WTC11 (cell line): ENCODE measurements at regions not wholly inside any gene's neighbourhood (a gene's known extent, or its start where the extent isn't known, plus 50 kb on each side); places are given as distances from the start of the nearest gene placed in this dataset.

Experiments used
- ATAC-seq: fragments of 200-7000 bp; cut with Tn5 transposase; 2 replicates; pipeline ENCODE4 v1.10.0; 2021; ENCODE audit warnings: mild to moderate bottlenecking, moderate library complexity
- CTCF ChIA-PET: fragments of 300-600 bp; sonication (Branson Sonifier 250); formaldehyde crosslinking; loops from one replicate; lab custom pipeline; 2021; ENCODE audit warnings: antibody characterized with exemption; lab: Charles Lee
- POLR2A ChIA-PET: fragments of 350-600 bp; sonication (Branson Sonifier 250); formaldehyde crosslinking; loops from one replicate; lab custom pipeline; 2021; ENCODE audit warnings: antibody characterized with exemption; lab: Charles Lee
- DNase-seq: peaks from one replicate; pipeline ENCODE4 v3.0.0; 2021; ENCODE audit warnings: low spot score
- H3K27ac Mint-ChIP-seq: 2 replicates; pipeline ENCODE4 v1.8.0; 2021; ENCODE audit warnings: mixed read lengths
- H3K27me3 Mint-ChIP-seq: 2 replicates; pipeline ENCODE4 v1.8.0; 2021; ENCODE audit warnings: low read depth, mild to moderate bottlenecking, moderate library complexity, mixed read lengths
- H3K36me3 Mint-ChIP-seq: 2 replicates; pipeline ENCODE4 v1.8.0; 2021; ENCODE audit warnings: mixed read lengths
- H3K4me1 Mint-ChIP-seq: 2 replicates; pipeline ENCODE4 v1.8.0; 2022; ENCODE audit warnings: mixed read lengths
- H3K4me3 Mint-ChIP-seq: 2 replicates; pipeline ENCODE4 v1.8.0; 2021; ENCODE audit warnings: mild to moderate bottlenecking, moderate library complexity, mixed read lengths
- H3K9me3 Mint-ChIP-seq: 2 replicates; pipeline ENCODE4 v1.8.0; 2021; ENCODE audit warnings: mixed read lengths
- ATF1 ChIP-seq: sonication (generic); formaldehyde crosslinking; IDR thresholded peaks from 2 replicates; pipeline ENCODE4 v1.8.1; 2023; ENCODE audit warnings: mild to moderate bottlenecking, moderate library complexity, missing genetic modification reagents
- E2F1 ChIP-seq: sonication (generic); formaldehyde crosslinking; IDR thresholded peaks from 2 replicates; pipeline ENCODE4 v1.8.0; 2022; ENCODE audit warnings: mild to moderate bottlenecking, missing genetic modification reagents
- E2F5 ChIP-seq: sonication (generic); formaldehyde crosslinking; IDR thresholded peaks from 2 replicates; pipeline ENCODE4 v1.8.1; 2022; ENCODE audit warnings: mild to moderate bottlenecking, moderate library complexity, missing genetic modification reagents
- GRHL2 ChIP-seq: fragments of 250-450 bp; sonication (Bioruptor Pico); IDR thresholded peaks from 2 replicates; pipeline ENCODE4 v1.8.0; 2022; ENCODE audit warnings: mild to moderate bottlenecking, moderate library complexity; ENCODE audit not compliant: insufficient replicate concordance, severe bottlenecking
- GTF2I ChIP-seq: fragments of 250-450 bp; sonication (Bioruptor Pico); conservative IDR thresholded peaks from 2 replicates; pipeline ENCODE4 v1.4.0; 2021; ENCODE audit warnings: mild to moderate bottlenecking
- HMGA2 ChIP-seq: fragments of 250-450 bp; sonication (Bioruptor Pico); IDR thresholded peaks from 2 replicates; pipeline ENCODE4 v1.4.0; 2021; ENCODE audit warnings: mild to moderate bottlenecking, moderate library complexity
- JUN ChIP-seq: sonication (generic); formaldehyde crosslinking; IDR thresholded peaks from 2 replicates; pipeline ENCODE4 v1.8.0; 2023; ENCODE audit warnings: mild to moderate bottlenecking, missing genetic modification reagents
- MLX ChIP-seq: sonication (generic); formaldehyde crosslinking; IDR thresholded peaks from 2 replicates; pipeline ENCODE4 v1.8.1; 2023; ENCODE audit warnings: mild to moderate bottlenecking, missing genetic modification reagents, moderate library complexity
- NFYB ChIP-seq: sonication (generic); formaldehyde crosslinking; conservative IDR thresholded peaks from 2 replicates; pipeline ENCODE4 v1.8.0; 2022; ENCODE audit warnings: low read depth, missing genetic modification reagents
- PRRX2 ChIP-seq: fragments of 250-450 bp; sonication (Bioruptor Pico); IDR thresholded peaks from 2 replicates; pipeline ENCODE4 v1.8.0; 2021; ENCODE audit warnings: mild to moderate bottlenecking
- TEAD1 ChIP-seq: sonication (generic); formaldehyde crosslinking; IDR thresholded peaks from 2 replicates; pipeline ENCODE4 v1.8.0; 2022; ENCODE audit warnings: mild to moderate bottlenecking, missing genetic modification reagents
- ZNF138 ChIP-seq: sonication (generic); formaldehyde crosslinking; conservative IDR thresholded peaks from 2 replicates; pipeline ENCODE4 v1.8.1; 2022; ENCODE audit warnings: mild to moderate bottlenecking, moderate library complexity, missing genetic modification reagents
- ZNF396 ChIP-seq: fragments of 250-450 bp; sonication (Bioruptor Pico); IDR thresholded peaks from 2 replicates; pipeline ENCODE4 v1.8.0; 2021; ENCODE audit warnings: mild to moderate bottlenecking, moderate library complexity, borderline replicate concordance
- ZSCAN18 ChIP-seq: fragments of 250-450 bp; sonication (Bioruptor Pico); IDR thresholded peaks from 2 replicates; pipeline ENCODE4 v2.1.2; 2022; ENCODE audit warnings: mild to moderate bottlenecking, moderate library complexity

- Mint-ChIP-seq H3K27me3 (no peaks in the 10 kb centered on the region), H3K36me3 (peaks cover 13% of the 10 kb centered on the region)
- ATAC-seq = no peak
- POLR2A ChIA-PET = no interaction called here
- TF ChIP-seq NFYB (CRISPR knock-in tag) = no peak
- TF ChIP-seq GTF2I (CRISPR knock-in tag) = no peak
- TF ChIP-seq, all 79 proteins: peak for 0
- H3K4me3 Mint-ChIP-seq = no peak overlapping the region
- no peak overlapping the region for H3K27ac Mint-ChIP-seq
- DNase-seq = no peak
- peaks cover 49% of the 10 kb centered on the region for H3K9me3 Mint-ChIP-seq
- H3K4me1 Mint-ChIP-seq = peaks cover 4% of the 10 kb centered on the region
- CTCF ChIA-PET = no interaction called here
Measured at GRCh38 chr5:121226765-121227164, 624.9 kb upstream of the FTMT start.

GRCh38 chr5:121239951-121240350 is 611.7 kb upstream of the FTMT start:
- TF ChIP-seq MLX (CRISPR knock-in tag) (no peak), ZNF396 (CRISPR knock-in tag) (no peak)
- H3K4me3 Mint-ChIP-seq = no peak overlapping the region
- no peak for DNase-seq
- H3K36me3 Mint-ChIP-seq = 0 out of 2 replicates have a peak, but pooled peaks cover 2% of the 10 kb centered on the region
- H3K27ac Mint-ChIP-seq = no peak overlapping the region
- no peaks in the 10 kb centered on the region for H3K27me3 Mint-ChIP-seq
- ChIA-PET POLR2A (no interaction called here), CTCF (no interaction called here)
- peaks cover under 1% of the 10 kb centered on the region; the same call in 1 of the 2 replicates for H3K4me1 Mint-ChIP-seq
- H3K9me3 Mint-ChIP-seq = peaks cover 3% of the 10 kb centered on the region
- no peak for ATAC-seq

GRCh38 chr5:121246971-121247370 is 604.7 kb upstream of the FTMT start:
- DNase-seq (no peak), ATAC-seq (no peak)
- H3K36me3 Mint-ChIP-seq = no peaks in the 10 kb centered on the region
- POLR2A ChIA-PET = no interaction called here
- H3K4me1 Mint-ChIP-seq = peaks cover 6% of the 10 kb centered on the region; the same call in 1 of the 2 replicates
- no peak for TF ChIP-seq HMGA2 (CRISPR knock-in tag)
- no peak for TF ChIP-seq E2F1
- TF ChIP-seq ZNF138 (CRISPR knock-in tag) = no peak
- no peak for TF ChIP-seq E2F5
- TF ChIP-seq TEAD1 = no peak
- H3K27ac Mint-ChIP-seq = no peak overlapping the region
- CTCF ChIA-PET = no interaction called here
- H3K27me3 Mint-ChIP-seq = no peaks in the 10 kb centered on the region
- no peak overlapping the region for H3K4me3 Mint-ChIP-seq
- H3K9me3 Mint-ChIP-seq = peaks cover 14% of the 10 kb centered on the region

- no peak for TF ChIP-seq ATF1 (CRISPR knock-in tag)
- TF ChIP-seq ZSCAN18 (CRISPR knock-in tag) = no peak
- TF ChIP-seq PRRX2 (CRISPR knock-in tag) = no peak
- TF ChIP-seq TEAD1 = no peak
- TF ChIP-seq GRHL2 (CRISPR knock-in tag) = no peak
- TF ChIP-seq JUN (CRISPR knock-in tag) = no peak
- TF ChIP-seq ZNF396 (CRISPR knock-in tag) = no peak
- TF ChIP-seq, all 79 proteins: peak for 0
- Mint-ChIP-seq H3K9me3 (peaks cover 14% of the 10 kb centered on the region), H3K4me3 (no peak overlapping the region), H3K4me1 (no peaks in the 10 kb centered on the region), H3K27ac (no peak overlapping the region), H3K36me3 (no peaks in the 10 kb centered on the region), H3K27me3 (no peaks in the 10 kb centered on the region)
- POLR2A ChIA-PET = no interaction called here
- no peak for DNase-seq
- no peak for ATAC-seq
- CTCF ChIA-PET = no interaction called here
Measured at GRCh38 chr5:121251954-121252353, 599.7 kb upstream of the FTMT start.
